SK-N-MC (cell line): ENCODE measurements at regions not wholly inside any gene's neighbourhood (a gene's known extent, or its start where the extent isn't known, plus 50 kb on each side); places are given as distances from the start of the nearest gene placed in this dataset.
A peak's percentile ranks its signal among the peaks of the same experiment; 100 is the strongest.
"Not testable (repeated sequence)": the region's sequence is repeated elsewhere in the genome, so short reads cannot be mapped to it uniquely, and the experiment has no call there.

Experiments
- DNase-seq: peaks from one replicate; pipeline ENCODE4 v3.0.0-alpha.2; 2011; ENCODE audit warnings: low read depth, low spot score
- H3K27ac ChIP-seq: fragments of 200-600 bp; sonication (generic); 2 replicates; pipeline ENCODE4 v1.5.1; 2016; ENCODE audit warnings: mixed run types
- H3K36me3 ChIP-seq: fragments of 200-600 bp; sonication (generic); 2 replicates; pipeline ENCODE4 v1.6.1; 2017; ENCODE audit warnings: antibody characterized with exemption, low read length, mixed read lengths; ENCODE audit not compliant: insufficient read depth
- H3K4me3 ChIP-seq: fragments of 200-600 bp; sonication (generic); 2 replicates; pipeline ENCODE4 v1.5.1; 2016
- H3K9ac ChIP-seq: fragments of 200-600 bp; sonication (generic); 2 replicates; pipeline ENCODE4 v1.8.0; 2017; ENCODE audit warnings: mixed run types, mixed read lengths; ENCODE audit not compliant: insufficient read length
- H3K9me3 ChIP-seq: fragments of 200-600 bp; sonication (generic); 2 replicates; pipeline ENCODE4 v1.6.1; 2017; ENCODE audit warnings: low read depth, mild to moderate bottlenecking, antibody characterized with exemption, low read length, moderate library complexity, mixed read lengths
- EZH2 ChIP-seq: fragments of 200-600 bp; sonication (generic); IDR thresholded peaks from one replicate; pipeline ENCODE4 v1.6.1; 2017; ENCODE audit warnings: antibody characterized with exemption
- FOXP2 ChIP-seq: optimal IDR thresholded peaks from 2 replicates; pipeline ENCODE3; 2011; ENCODE audit warnings: mild to moderate bottlenecking, moderate library complexity; ENCODE audit not compliant: insufficient read depth; ENCODE audit errors: extremely low read length, control extremely low read depth
- POLR2AphosphoS5 ChIP-seq: IDR thresholded peaks from 2 replicates; pipeline ENCODE4 v1.6.1; 2012; ENCODE audit warnings: mild to moderate bottlenecking, low read depth, low read length, borderline replicate concordance

DNA sequence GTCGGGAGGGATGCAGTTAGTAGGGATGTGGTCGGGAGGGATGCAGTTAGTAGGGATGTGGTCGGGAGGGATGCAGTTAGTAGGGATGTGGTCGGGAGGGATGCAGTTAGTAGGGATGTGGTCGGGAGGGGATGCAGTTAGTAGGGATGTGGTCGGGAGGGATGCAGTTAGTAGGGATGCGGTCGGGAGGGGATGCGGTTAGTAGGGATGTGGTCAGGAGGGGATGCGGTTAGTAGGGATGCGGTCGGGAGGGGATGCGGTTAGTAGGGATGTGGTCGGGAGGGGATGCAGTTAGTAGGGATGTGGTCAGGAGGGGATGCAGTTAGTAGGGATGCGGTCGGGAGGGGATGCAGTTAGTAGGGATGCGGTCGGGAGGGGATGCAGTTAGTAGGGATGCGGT lies 96.2 kb downstream of the BDH1 start:
- DNase-seq, H3K9ac ChIP-seq, H3K4me3 ChIP-seq, H3K9me3 ChIP-seq, H3K27ac ChIP-seq, H3K36me3 ChIP-seq: not testable (repeated sequence)

DNA sequence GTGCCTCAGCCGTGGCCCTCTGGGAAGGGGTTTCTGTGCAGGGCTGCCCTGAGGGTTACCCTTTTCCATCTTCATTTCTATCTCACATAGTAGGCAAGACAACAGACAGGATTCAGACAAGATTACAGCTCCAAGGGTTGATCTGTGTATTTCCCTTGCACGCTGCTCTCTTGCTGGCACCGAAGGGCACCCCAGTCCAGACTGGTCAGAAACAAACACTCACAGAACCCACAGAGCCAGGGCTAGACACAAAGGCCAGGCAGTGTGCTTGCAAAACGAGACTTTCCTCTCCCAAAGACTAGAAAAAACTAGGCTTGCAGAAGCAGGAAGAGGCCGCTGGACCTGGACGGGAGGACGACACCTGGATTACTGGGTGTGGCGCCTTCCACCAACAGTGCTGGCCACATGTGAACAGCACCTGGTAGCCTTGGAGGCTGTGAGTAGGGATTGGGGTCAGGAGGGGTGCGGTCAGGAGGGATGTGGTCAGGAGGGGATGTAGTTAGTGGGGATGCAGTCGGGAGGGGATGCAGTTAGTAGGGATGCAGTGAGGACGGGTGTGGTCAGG lies 96.8 kb downstream of the BDH1 start:
- Histone ChIP-seq H3K9ac (no peak overlapping the region), H3K4me3 (no peak overlapping the region), H3K36me3 (no peaks in the 10 kb centered on the region), H3K27ac (no peak overlapping the region), H3K9me3 (no peaks in the 10 kb centered on the region)
- no peak for DNase-seq
- TF ChIP-seq FOXP2 (no peak), POLR2AphosphoS5 (no peak), EZH2 (no peak)

DNA sequence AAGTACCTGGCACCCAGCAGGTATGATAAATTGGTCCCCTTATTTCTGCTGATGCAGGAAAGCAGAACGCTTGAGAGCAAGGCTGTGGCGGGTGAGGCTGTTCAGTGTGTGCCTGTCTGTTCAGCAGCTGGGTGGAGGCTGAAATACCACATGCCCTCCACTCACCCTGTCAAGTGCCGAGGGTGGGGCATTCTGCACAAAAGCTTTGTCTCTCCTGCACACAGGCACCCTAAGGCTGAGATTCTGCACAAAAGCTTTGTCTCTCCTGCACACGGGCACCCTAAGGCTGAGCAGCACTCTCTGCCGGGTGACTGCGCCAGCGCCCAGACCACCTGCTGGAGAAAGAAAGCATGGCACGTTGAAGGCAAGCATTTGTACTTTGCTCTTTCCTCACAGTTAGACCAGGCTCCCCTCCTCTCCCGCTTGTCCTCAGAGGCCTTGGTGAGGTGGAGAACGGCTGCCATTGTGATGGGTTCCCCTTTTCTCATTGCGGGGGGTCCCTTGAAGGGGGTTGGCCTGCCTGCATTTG lies 97.5 kb downstream of the BDH1 start:
- TF ChIP-seq FOXP2: no peak
- no peak for TF ChIP-seq POLR2AphosphoS5
- TF ChIP-seq EZH2: no peak
- no peak overlapping the region for H3K27ac ChIP-seq
- no peaks in the 10 kb centered on the region for H3K9me3 ChIP-seq
- no peak for DNase-seq
- no peaks in the 10 kb centered on the region for H3K36me3 ChIP-seq
- H3K4me3 ChIP-seq: no peak overlapping the region
- no peak overlapping the region for H3K9ac ChIP-seq

DNA sequence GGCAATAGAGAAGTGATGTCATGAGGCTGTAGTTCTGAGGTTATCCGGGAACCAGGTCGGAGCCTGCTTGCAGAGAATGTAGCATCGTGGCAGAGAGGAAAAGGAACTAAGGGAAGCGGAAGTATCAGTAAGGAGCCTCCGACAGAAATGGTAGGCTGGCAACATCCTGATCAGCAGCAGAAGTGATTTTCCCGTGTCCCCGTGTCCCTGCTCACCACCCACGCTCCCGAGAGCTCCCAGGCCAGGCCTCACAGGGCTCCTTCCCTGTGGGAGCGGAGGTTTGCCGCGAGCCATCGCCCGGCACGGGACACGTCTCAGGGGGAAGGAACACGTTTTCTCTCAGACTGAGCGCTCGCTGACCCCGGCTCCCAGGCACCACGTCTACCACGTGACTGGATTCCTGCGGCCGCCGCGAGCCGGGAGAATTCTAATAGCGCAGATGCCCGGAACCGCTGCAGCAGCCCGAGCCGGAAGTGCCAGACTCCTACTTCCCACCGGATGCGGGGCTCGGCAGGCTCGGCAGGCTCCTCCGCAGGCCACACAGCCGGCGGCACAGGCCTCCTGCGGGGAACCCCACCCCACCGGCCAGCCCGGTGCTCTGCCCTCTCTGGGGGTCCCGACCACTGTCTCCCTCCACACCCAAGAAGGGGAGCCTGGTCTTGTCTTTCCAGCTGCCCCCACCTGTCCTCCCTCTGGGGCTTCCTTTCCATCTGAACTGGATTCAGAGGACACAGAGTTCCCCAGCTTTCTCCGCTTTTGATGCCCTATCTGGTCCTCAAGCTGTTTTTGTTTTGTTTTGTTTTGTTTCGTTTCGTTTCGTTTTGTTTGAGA lies 99.3 kb downstream of the BDH1 start:
- Histone ChIP-seq H3K27ac (0 out of 2 replicates have a peak overlapping the region, but pooled peaks have one; percentile 3), H3K4me3 (peak overlapping the region; percentile 69), H3K9me3 (no peaks in the 10 kb centered on the region), H3K36me3 (no peaks in the 10 kb centered on the region), H3K9ac (peak overlapping the region; percentile 46)
- TF ChIP-seq POLR2AphosphoS5 (peak; percentile 48), FOXP2 (no peak)
- no peak for DNase-seq

DNA sequence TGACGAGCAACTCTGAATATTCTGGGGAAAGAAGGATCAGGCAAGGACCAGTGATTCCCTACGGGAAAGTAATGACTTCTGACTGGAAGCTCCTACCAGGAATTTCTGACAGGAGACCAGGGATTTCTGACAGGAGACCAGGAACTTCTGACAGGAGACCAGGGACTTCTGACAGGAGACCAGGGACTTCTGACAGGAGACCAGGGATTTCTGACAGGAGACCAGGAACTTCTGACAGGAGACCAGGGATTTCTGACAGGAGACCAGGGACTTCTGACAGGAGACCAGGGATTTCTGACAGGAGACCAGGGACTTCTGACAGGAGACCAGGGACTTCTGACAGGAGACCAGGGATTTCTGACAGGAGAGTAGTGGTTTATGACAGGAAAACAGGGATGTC lies 100.9 kb downstream of the BDH1 start:
- H3K27ac ChIP-seq, DNase-seq, H3K9ac ChIP-seq, H3K9me3 ChIP-seq, H3K36me3 ChIP-seq, H3K4me3 ChIP-seq: not testable (repeated sequence)

DNA sequence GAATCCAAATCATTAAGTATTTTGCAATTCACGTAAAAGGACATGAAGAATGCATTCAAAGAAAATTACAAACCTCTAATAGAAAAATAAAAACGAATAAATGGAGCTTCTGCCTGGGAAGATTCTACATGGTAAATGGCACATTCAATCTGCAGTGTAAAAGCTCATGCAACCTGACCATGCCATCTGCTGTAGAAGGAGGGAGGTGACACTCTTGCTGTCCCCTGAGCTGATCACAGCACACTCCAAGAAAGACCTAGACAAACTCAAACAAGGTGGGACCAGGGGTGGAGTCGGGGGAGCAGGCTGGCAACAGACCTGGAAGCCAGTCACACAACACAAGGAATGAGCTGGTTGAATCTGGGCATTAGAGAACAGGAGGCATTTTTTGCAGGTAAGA lies 101.8 kb downstream of the BDH1 start:
- Histone ChIP-seq H3K4me3 (no peak overlapping the region), H3K9ac (no peak overlapping the region), H3K36me3 (no peaks in the 10 kb centered on the region), H3K9me3 (no peaks in the 10 kb centered on the region), H3K27ac (no peak overlapping the region)
- no peak for DNase-seq
- TF ChIP-seq EZH2: no peak
- no peak for TF ChIP-seq POLR2AphosphoS5
- TF ChIP-seq FOXP2: no peak

DNA sequence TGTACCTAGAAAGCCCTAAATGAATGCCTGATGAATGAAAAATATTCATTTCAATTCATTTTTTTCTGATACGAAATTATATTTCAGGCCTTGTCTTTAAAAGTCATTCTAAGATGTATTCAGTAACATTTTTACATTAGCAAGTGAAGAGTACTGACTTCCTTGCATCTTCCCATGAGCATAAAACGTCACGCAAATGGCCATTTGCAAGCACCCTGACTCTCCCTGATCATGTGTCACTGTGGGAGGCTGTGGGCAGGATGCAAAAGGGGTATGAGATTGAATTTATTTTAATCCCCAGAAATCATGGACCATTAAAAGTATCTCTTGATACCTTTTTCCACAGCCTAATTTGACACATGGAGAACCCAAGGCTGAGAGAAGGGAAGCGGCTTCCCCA lies 105.0 kb downstream of the BDH1 start:
- H3K27ac ChIP-seq: no peak overlapping the region
- DNase-seq: no peak
- no peaks in the 10 kb centered on the region for H3K9me3 ChIP-seq
- H3K36me3 ChIP-seq: no peaks in the 10 kb centered on the region
- H3K4me3 ChIP-seq: no peak overlapping the region
- H3K9ac ChIP-seq: no peak overlapping the region
- no peak for TF ChIP-seq POLR2AphosphoS5
- TF ChIP-seq FOXP2: no peak
- no peak for TF ChIP-seq EZH2

DNA sequence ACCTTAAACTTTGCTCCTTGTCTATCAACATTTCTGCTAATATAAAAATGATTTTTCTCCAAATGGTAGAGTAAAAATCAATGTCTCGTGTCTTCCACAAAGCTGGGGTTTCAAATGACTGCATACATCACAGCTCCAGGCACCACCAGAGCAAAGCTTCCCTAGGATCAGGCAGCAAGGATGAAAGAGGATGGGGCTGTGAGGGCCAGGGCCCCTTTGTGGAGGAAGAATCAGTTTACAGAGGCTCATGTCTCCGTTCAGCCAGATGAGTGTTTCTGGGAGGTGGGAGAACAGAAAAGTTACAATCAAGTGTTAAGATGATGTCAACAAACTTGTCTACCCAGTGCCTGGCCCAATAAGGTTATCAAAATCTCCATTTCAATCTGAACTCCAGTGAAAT lies 105.5 kb downstream of the BDH1 start:
- H3K4me3 ChIP-seq: no peak overlapping the region
- TF ChIP-seq FOXP2: no peak
- no peaks in the 10 kb centered on the region for H3K9me3 ChIP-seq
- H3K36me3 ChIP-seq: no peaks in the 10 kb centered on the region
- H3K27ac ChIP-seq: no peak overlapping the region
- no peak for DNase-seq
- no peak overlapping the region for H3K9ac ChIP-seq

DNA sequence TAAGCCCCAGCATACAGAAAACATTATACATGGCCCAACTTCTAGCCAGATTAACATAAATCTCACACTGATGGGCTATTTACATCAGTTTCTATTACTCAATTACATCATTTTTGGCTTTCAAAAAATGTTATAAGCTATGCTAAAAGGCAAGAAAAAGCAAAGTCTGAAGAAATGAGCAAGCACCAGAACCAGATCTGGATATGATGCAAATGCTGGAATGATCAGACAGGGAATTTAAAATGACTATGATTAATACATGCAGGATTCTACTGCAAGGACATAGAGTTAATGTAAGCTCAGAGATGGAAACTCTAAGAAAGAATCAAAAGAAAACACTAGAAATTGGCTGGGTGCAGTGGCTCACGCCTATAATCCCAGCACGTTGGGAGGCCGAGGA lies 106.6 kb downstream of the BDH1 start:
- DNase-seq, H3K27ac ChIP-seq, H3K9ac ChIP-seq, H3K36me3 ChIP-seq, H3K9me3 ChIP-seq, H3K4me3 ChIP-seq: not testable (repeated sequence)

DNA sequence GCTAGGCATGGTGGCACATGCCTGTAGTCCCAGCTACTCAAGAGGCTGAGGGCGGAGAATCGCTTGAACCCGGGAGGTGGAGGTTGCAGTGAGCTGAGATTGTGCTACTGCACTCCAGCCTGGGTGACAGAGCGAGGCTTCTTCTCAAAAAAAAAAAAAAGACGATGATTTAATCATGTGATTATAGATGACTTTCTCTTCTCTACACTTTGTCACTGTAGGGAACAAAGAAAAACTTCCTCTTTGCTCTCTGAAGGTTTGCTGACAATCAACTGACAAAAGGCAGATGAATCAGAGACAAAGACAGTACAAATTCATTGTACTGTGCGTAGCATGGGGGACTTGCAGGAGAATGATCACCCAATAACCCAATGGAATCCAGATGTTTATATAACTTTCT lies 108.0 kb downstream of the BDH1 start:
- H3K9me3 ChIP-seq, DNase-seq, H3K27ac ChIP-seq, H3K4me3 ChIP-seq, H3K9ac ChIP-seq, H3K36me3 ChIP-seq: not testable (repeated sequence)
